Keratinocyte (primary cell): ENCODE measurements at regions not wholly inside any gene's neighbourhood (a gene's known extent, or its start where the extent isn't known, plus 50 kb on each side); places are given as distances from the start of the nearest gene placed in this dataset.

ENCODE experiments used
- CTCF ChIP-seq, 3 experiments: IDR thresholded peaks in 1 of 3; conservative IDR thresholded peaks in 1 of 3; optimal IDR thresholded peaks in 1 of 3; 2 replicates in 2 of 3; 3 replicates in 1 of 3; pipeline versions ENCODE3 to v1.5.1; 2011; ENCODE audit warnings: low read length in 3 of 3, mild to moderate bottlenecking in 3 of 3, moderate library complexity in 2 of 3, control low read depth in 1 of 3, inconsistent platforms in 1 of 3; ENCODE audit not compliant: insufficient read depth in 2 of 3; ENCODE audit errors: extremely low read depth in 1 of 3
- EZH2 ChIP-seq: IDR thresholded peaks from one replicate; pipeline ENCODE4 v1.6.1; 2012; ENCODE audit warnings: inconsistent platforms, mild to moderate bottlenecking, low read length, moderate library complexity

GRCh38 chr5:89003563-89004036 lies 120.6 kb upstream of the MEF2C start:
- no peak for TF ChIP-seq CTCF (optimal IDR thresholded peaks at IDR 0.05 in 1 of 3, IDR thresholded peaks at IDR 0.05 in 1 of 3, conservative IDR thresholded peaks at IDR 0.05 in 1 of 3; ENCODE audit: extremely low read depth in 1 of 3, insufficient read depth in 2 of 3, low read length in 3 of 3)
- no peak for TF ChIP-seq EZH2
